Transverse colon (tissue), 4 donors: ENCODE measurements at regions not wholly inside any gene's neighbourhood (a gene's known extent, or its start where the extent isn't known, plus 50 kb on each side); places are given as distances from the start of the nearest gene placed in this dataset.

Experiments
- DNase-seq: peaks from one replicate; pipeline ENCODE4 v3.0.0-alpha.2; 2019
- H3K27ac ChIP-seq, 4 donors: fragments of 200-600 bp; sonication (generic); 2 replicates each; pipeline ENCODE4 v1.5.1; 2016 to 2018; ENCODE audit warnings: inconsistent platforms in 4 of 4
- H3K27me3 ChIP-seq: fragments of 200-600 bp; sonication (generic); 2 replicates; pipeline ENCODE4 v1.5.1; 2017; ENCODE audit warnings: inconsistent platforms
- H3K36me3 ChIP-seq, 4 donors: fragments of 200-600 bp; sonication (generic); 2 replicates each; pipeline ENCODE4 v1.5.1; 2017 to 2019; ENCODE audit warnings: inconsistent platforms in 4 of 4
- H3K4me1 ChIP-seq, 4 donors: fragments of 200-600 bp; sonication (generic); 2 replicates each; pipeline ENCODE4 v1.5.1; 2017 to 2020; ENCODE audit warnings: inconsistent platforms in 4 of 4
- H3K4me3 ChIP-seq, 4 donors: fragments of 200-600 bp; sonication (generic); 1 replicate in 1 of 4; 2 replicates in 3 of 4; pipeline versions ENCODE4 v1.5.1 to v1.6.1; 2017 to 2019; ENCODE audit warnings: inconsistent platforms in 4 of 4
- H3K9me3 ChIP-seq, 2 donors: fragments of 200-600 bp; sonication (generic); 2 replicates each; pipeline ENCODE4 v1.5.1; 2017 to 2019; ENCODE audit warnings: inconsistent platforms in 2 of 2
- CTCF ChIP-seq, 5 experiments: fragments of 200-600 bp in 3 of 5; fragments of 450-650 bp in 2 of 5; sonication (generic) in 3 of 5; IDR thresholded peaks; 1 replicate in 2 of 5; 2 replicates in 3 of 5; pipeline ENCODE4 v1.5.1; 2016 to 2017; ENCODE audit warnings: antibody characterized with exemption in 5 of 5, inconsistent platforms in 3 of 5, mild to moderate bottlenecking in 2 of 5, moderate library complexity in 1 of 5
- EP300 ChIP-seq: sonication (generic); formaldehyde crosslinking; IDR thresholded peaks from one replicate; pipeline ENCODE4 v1.6.1; 2017; ENCODE audit warnings: antibody characterized with exemption, low read depth
- POLR2A ChIP-seq: fragments of 450-650 bp; IDR thresholded peaks from one replicate; pipeline ENCODE4 v1.6.1; 2016; ENCODE audit warnings: antibody characterized with exemption, mild to moderate bottlenecking, moderate library complexity
- POLR2AphosphoS5 ChIP-seq, 3 donors: sonication (generic); formaldehyde crosslinking; IDR thresholded peaks; one replicate each; pipeline ENCODE4 v1.6.1; 2016; ENCODE audit warnings: antibody characterized with exemption in 3 of 3
- WGBS, 2 donors: methylation state at CpG; one replicate each; pipeline ENCODE4 v1.1.5; 2018; ENCODE audit warnings: low coverage in 1 of 2; 5-methylcytosine and 5-hydroxymethylcytosine counted together
- in situ Hi-C, 4 donors: fragments of 200-750 bp; cut with MboI; loops; one replicate each; pipeline versions ENCODE4 v1.15.0 to v1.15.1; 2017; ENCODE audit warnings: low sequenced_read_pairs in 3 of 4, low pct_ligation_motif_present in 1 of 4, low pct_unique_long_range_greater_than_20kb in 1 of 4
- intact Hi-C: fragments of 100-400 bp; cut with DNase I; formaldehyde crosslinking; loops from one replicate; pipeline ENCODE4 v1.15.1; 2023; ENCODE audit warnings: low total_unique reads

GRCh38 chr4:136369073-136369472, 1163.2 kb downstream of the PCDH18 start:
- H3K4me1 ChIP-seq, result no peaks in the 10 kb centered on the region
- no peak for DNase-seq
- in situ Hi-C loops (no loop called here), intact Hi-C loops (no loop called here)
- H3K36me3 ChIP-seq, result no peaks in the 10 kb centered on the region
- TF ChIP-seq POLR2AphosphoS5 (IDR thresholded peaks at IDR 0.05) (no peak), EP300 (no peak), CTCF (IDR thresholded peaks at IDR 0.05) (no peak), POLR2A (no peak)
- no peaks in the 10 kb centered on the region for H3K9me3 ChIP-seq
- 47 to 55% methylated on average over 2 of the region's 2 CpGs for WGBS, 2 donors
- H3K27ac ChIP-seq, result no peak overlapping the region
- no peak overlapping the region for H3K4me3 ChIP-seq
- no peaks in the 10 kb centered on the region for H3K27me3 ChIP-seq

GRCh38 chr4:136357556-136357955, 1174.7 kb downstream of the PCDH18 start:
- DNase-seq, result no peak
- H3K4me1 ChIP-seq, result no peaks in the 10 kb centered on the region
- no peaks in the 10 kb centered on the region for H3K9me3 ChIP-seq
- no peak overlapping the region for H3K4me3 ChIP-seq
- H3K27ac ChIP-seq, result no peak overlapping the region
- no peaks in the 10 kb centered on the region for H3K27me3 ChIP-seq
- in situ Hi-C loops (no loop called here), intact Hi-C loops (no loop called here)
- H3K36me3 ChIP-seq, result no peaks in the 10 kb centered on the region
- no peak for TF ChIP-seq CTCF (IDR thresholded peaks at IDR 0.05)
- no peak for TF ChIP-seq POLR2AphosphoS5 (IDR thresholded peaks at IDR 0.05)
- TF ChIP-seq POLR2A, result no peak
- no peak for TF ChIP-seq EP300

GRCh38 chr4:136355970-136356369, 1176.3 kb downstream of the PCDH18 start:
- no peaks in the 10 kb centered on the region for H3K9me3 ChIP-seq
- in situ Hi-C loops (no loop called here), intact Hi-C loops (no loop called here)
- no peak overlapping the region for H3K4me3 ChIP-seq
- WGBS, 2 donors, result 86 to 93% methylated on average over 8 to 24 of the region's 24 CpGs
- no peak for DNase-seq
- H3K27ac ChIP-seq, result no peak overlapping the region
- H3K36me3 ChIP-seq, result no peaks in the 10 kb centered on the region
- no peak for TF ChIP-seq CTCF (IDR thresholded peaks at IDR 0.05)
- no peak for TF ChIP-seq EP300
- no peak for TF ChIP-seq POLR2AphosphoS5 (IDR thresholded peaks at IDR 0.05)
- TF ChIP-seq POLR2A, result no peak
- no peaks in the 10 kb centered on the region for H3K27me3 ChIP-seq
- H3K4me1 ChIP-seq, result no peaks in the 10 kb centered on the region

GRCh38 chr4:136343340-136343739, 1189.0 kb downstream of the PCDH18 start:
- Histone ChIP-seq H3K4me1 (no peaks in the 10 kb centered on the region), H3K27ac (no peak overlapping the region), H3K36me3 (no peaks in the 10 kb centered on the region), H3K9me3 (no peaks in the 10 kb centered on the region), H3K4me3 (no peak overlapping the region), H3K27me3 (no peaks in the 10 kb centered on the region)
- DNase-seq, result no peak
- intact Hi-C loops, result no loop called here
- in situ Hi-C loops, result no loop called here
- no peak for TF ChIP-seq EP300
- no peak for TF ChIP-seq POLR2AphosphoS5 (IDR thresholded peaks at IDR 0.05)
- TF ChIP-seq POLR2A, result no peak
- no peak for TF ChIP-seq CTCF (IDR thresholded peaks at IDR 0.05)
- WGBS, 2 donors, result 76 to 77% methylated on average over 3 of the region's 3 CpGs
